IPS-18a (cell line): ENCODE measurements at regions not wholly inside any gene's neighbourhood (a gene's known extent, or its start where the extent isn't known, plus 50 kb on each side); places are given as distances from the start of the nearest gene placed in this dataset.
"Not testable (repeated sequence)": the region's sequence is repeated elsewhere in the genome, so short reads cannot be mapped to it uniquely, and the experiment has no call there.

Experiments used
- H3K27ac ChIP-seq: one replicate; pipeline ENCODE4 v1.5.1; 2013; ENCODE audit warnings: low read length
- H3K27me3 ChIP-seq: one replicate; pipeline ENCODE4 v1.6.1; 2013; ENCODE audit warnings: mild to moderate bottlenecking, low read length; ENCODE audit not compliant: control insufficient read depth, insufficient read depth
- H3K36me3 ChIP-seq: one replicate; pipeline ENCODE4 v1.6.1; 2013; ENCODE audit warnings: low read depth, low read length; ENCODE audit not compliant: control insufficient read depth
- H3K4me1 ChIP-seq: one replicate; pipeline ENCODE4 v1.6.1; 2013; ENCODE audit warnings: low read depth, low read length; ENCODE audit not compliant: control insufficient read depth
- H3K4me3 ChIP-seq: one replicate; pipeline ENCODE4 v1.5.1; 2013; ENCODE audit warnings: low read length
- H3K9ac ChIP-seq: one replicate; pipeline ENCODE4 v1.6.1; 2013; ENCODE audit warnings: mild to moderate bottlenecking, low read length, moderate library complexity
- H3K9me3 ChIP-seq: one replicate; pipeline ENCODE4 v1.6.1; 2013; ENCODE audit warnings: low read depth, low read length; ENCODE audit not compliant: control insufficient read depth

- H3K27ac ChIP-seq, H3K27me3 ChIP-seq, H3K9ac ChIP-seq, H3K36me3 ChIP-seq, H3K4me1 ChIP-seq, H3K4me3 ChIP-seq: not testable (repeated sequence)
- peaks cover 69% of the 10 kb centered on the region for H3K9me3 ChIP-seq
Observed at GRCh38 chr15:19972582-19972981, 569.0 kb downstream of the GOLGA6L6 start.

GRCh38 chr15:19965574-19965973 lies 576.0 kb downstream of the GOLGA6L6 start:
- H3K9me3 ChIP-seq, result peaks cover 49% of the 10 kb centered on the region
- H3K4me1 ChIP-seq, H3K9ac ChIP-seq, H3K36me3 ChIP-seq, H3K27ac ChIP-seq, H3K27me3 ChIP-seq, H3K4me3 ChIP-seq: not testable (repeated sequence)

- H3K9ac ChIP-seq, H3K36me3 ChIP-seq, H3K4me3 ChIP-seq, H3K4me1 ChIP-seq, H3K27ac ChIP-seq, H3K27me3 ChIP-seq: not testable (repeated sequence)
- peaks cover 44% of the 10 kb centered on the region for H3K9me3 ChIP-seq
Observed at GRCh38 chr15:19964480-19964879, 577.1 kb downstream of the GOLGA6L6 start.

GRCh38 chr15:19956124-19956796 lies 585.3 kb downstream of the GOLGA6L6 start:
- H3K27ac ChIP-seq, result no peak overlapping the region
- no peak overlapping the region for H3K4me3 ChIP-seq
- H3K4me1 ChIP-seq, result no peaks in the 10 kb centered on the region
- H3K9me3 ChIP-seq, result peaks cover 34% of the 10 kb centered on the region
- H3K9ac ChIP-seq, result no peak overlapping the region
- no peaks in the 10 kb centered on the region for H3K27me3 ChIP-seq
- no peaks in the 10 kb centered on the region for H3K36me3 ChIP-seq

GRCh38 chr15:19944261-19944888 lies 597.2 kb downstream of the GOLGA6L6 start:
- H3K27me3 ChIP-seq, result no peaks in the 10 kb centered on the region
- peaks cover 31% of the 10 kb centered on the region for H3K9me3 ChIP-seq
- no peaks in the 10 kb centered on the region for H3K36me3 ChIP-seq
- H3K4me1 ChIP-seq, result no peaks in the 10 kb centered on the region
- H3K27ac ChIP-seq, result no peak overlapping the region
- H3K4me3 ChIP-seq, result no peak overlapping the region
- H3K9ac ChIP-seq, result no peak overlapping the region

- Histone ChIP-seq H3K4me1 (no peaks in the 10 kb centered on the region), H3K36me3 (no peaks in the 10 kb centered on the region), H3K9me3 (peaks cover 30% of the 10 kb centered on the region), H3K27ac (no peak overlapping the region), H3K27me3 (no peaks in the 10 kb centered on the region), H3K4me3 (no peak overlapping the region), H3K9ac (no peak overlapping the region)
Observed at GRCh38 chr15:19943515-19943914, 598.1 kb downstream of the GOLGA6L6 start.

- H3K9me3 ChIP-seq, result peaks cover 20% of the 10 kb centered on the region
- not testable (repeated sequence) for H3K36me3 ChIP-seq, H3K4me1 ChIP-seq, H3K27me3 ChIP-seq, H3K27ac ChIP-seq, H3K9ac ChIP-seq, H3K4me3 ChIP-seq
Observed at GRCh38 chr15:19903281-19903680, 638.3 kb downstream of the GOLGA6L6 start.

- peaks cover 20% of the 10 kb centered on the region for H3K9me3 ChIP-seq
- not testable (repeated sequence) for H3K36me3 ChIP-seq, H3K4me1 ChIP-seq, H3K27ac ChIP-seq, H3K4me3 ChIP-seq, H3K27me3 ChIP-seq, H3K9ac ChIP-seq
Observed at GRCh38 chr15:19902388-19902787, 639.2 kb downstream of the GOLGA6L6 start.

- H3K9ac ChIP-seq, H3K27me3 ChIP-seq, H3K36me3 ChIP-seq, H3K4me3 ChIP-seq, H3K27ac ChIP-seq, H3K4me1 ChIP-seq: not testable (repeated sequence)
- peaks cover 21% of the 10 kb centered on the region for H3K9me3 ChIP-seq
Observed at GRCh38 chr15:19901414-19901813, 640.2 kb downstream of the GOLGA6L6 start.

GRCh38 chr15:19899021-19899824 lies 642.4 kb downstream of the GOLGA6L6 start:
- Histone ChIP-seq H3K27me3 (no peaks in the 10 kb centered on the region), H3K9me3 (peaks cover 25% of the 10 kb centered on the region), H3K4me1 (no peaks in the 10 kb centered on the region), H3K27ac (no peak overlapping the region), H3K9ac (no peak overlapping the region), H3K36me3 (no peaks in the 10 kb centered on the region), H3K4me3 (no peak overlapping the region)

GRCh38 chr15:19888811-19889210 lies 652.8 kb downstream of the GOLGA6L6 start:
- not testable (repeated sequence) for H3K9me3 ChIP-seq, H3K27ac ChIP-seq, H3K4me1 ChIP-seq, H3K27me3 ChIP-seq, H3K9ac ChIP-seq, H3K4me3 ChIP-seq, H3K36me3 ChIP-seq

- H3K4me3 ChIP-seq, H3K4me1 ChIP-seq, H3K27me3 ChIP-seq, H3K9ac ChIP-seq, H3K27ac ChIP-seq, H3K9me3 ChIP-seq, H3K36me3 ChIP-seq: not testable (repeated sequence)
Observed at GRCh38 chr15:19844061-19844460, 697.5 kb downstream of the GOLGA6L6 start.
